ENCODE measurements at regions not wholly inside any gene's neighbourhood (a gene's known extent, or its start where the extent isn't known, plus 50 kb on each side); places are given as distances from the start of the nearest gene placed in this dataset.

DNA sequence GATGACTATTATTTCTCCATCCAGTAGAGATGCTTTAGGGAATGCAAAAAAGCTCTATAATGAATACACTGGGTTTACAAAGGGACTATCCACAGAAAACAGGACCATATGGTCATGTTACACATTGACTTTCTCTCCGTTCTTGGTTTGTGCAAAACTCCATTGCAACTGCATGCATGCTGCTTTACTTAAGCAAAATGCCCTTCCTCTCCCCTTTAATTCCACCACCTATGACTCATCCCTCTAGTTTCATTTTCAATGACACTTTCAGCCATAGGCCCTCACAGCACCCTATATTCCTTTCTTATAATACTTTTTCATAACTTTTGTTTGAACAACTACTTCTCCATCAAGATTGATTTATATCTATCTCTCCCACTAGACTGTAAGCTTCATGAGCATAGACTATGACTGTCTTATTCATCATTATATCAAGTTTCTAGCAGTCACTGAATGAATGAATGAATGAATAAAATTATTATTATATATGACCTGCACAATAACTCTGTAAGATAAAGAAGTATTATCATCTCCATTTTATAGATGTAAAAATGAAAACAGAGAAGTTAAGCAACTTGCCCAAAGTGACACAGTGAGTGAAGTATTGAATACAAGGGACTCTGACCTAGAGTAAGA is 248.9 kb downstream of the PLPP3 start:
- no peaks in the 10 kb centered on the region for H3K9me3 ChIP-seq
- H3K4me1 ChIP-seq = peaks cover 0 to 13% (median 0%) of the 10 kb centered on the region in 6 donors
- WGBS, 5 donors = 34 to 69% (median 54%) methylated on average over 1 of the region's 1 CpG
- no peak for DNase-seq
- H3K27ac ChIP-seq = no peak overlapping the region
- TF ChIP-seq POLR2AphosphoS5 (IDR thresholded peaks at IDR 0.05) = no peak
- TF ChIP-seq, protein P1, sequence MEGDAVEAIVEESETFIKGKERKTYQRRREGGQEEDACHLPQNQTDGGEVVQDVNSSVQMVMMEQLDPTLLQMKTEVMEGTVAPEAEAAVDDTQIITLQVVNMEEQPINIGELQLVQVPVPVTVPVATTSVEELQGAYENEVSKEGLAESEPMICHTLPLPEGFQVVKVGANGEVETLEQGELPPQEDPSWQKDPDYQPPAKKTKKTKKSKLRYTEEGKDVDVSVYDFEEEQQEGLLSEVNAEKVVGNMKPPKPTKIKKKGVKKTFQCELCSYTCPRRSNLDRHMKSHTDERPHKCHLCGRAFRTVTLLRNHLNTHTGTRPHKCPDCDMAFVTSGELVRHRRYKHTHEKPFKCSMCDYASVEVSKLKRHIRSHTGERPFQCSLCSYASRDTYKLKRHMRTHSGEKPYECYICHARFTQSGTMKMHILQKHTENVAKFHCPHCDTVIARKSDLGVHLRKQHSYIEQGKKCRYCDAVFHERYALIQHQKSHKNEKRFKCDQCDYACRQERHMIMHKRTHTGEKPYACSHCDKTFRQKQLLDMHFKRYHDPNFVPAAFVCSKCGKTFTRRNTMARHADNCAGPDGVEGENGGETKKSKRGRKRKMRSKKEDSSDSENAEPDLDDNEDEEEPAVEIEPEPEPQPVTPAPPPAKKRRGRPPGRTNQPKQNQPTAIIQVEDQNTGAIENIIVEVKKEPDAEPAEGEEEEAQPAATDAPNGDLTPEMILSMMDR (IDR thresholded peaks at IDR 0.05 in 8 of 11, conservative IDR thresholded peaks at IDR 0.05 in 3 of 11) = no peak
- no peak for TF ChIP-seq POLR2A (IDR thresholded peaks at IDR 0.05)
- no peaks in the 10 kb centered on the region for H3K36me3 ChIP-seq
- no peaks in the 10 kb centered on the region for H3K27me3 ChIP-seq (replicated peaks in 1 of 7)
- intact Hi-C loops (cut with DNase I; ENCODE audit: low total_unique reads) = no loop called here
- no peak overlapping the region for H3K4me3 ChIP-seq

DNA sequence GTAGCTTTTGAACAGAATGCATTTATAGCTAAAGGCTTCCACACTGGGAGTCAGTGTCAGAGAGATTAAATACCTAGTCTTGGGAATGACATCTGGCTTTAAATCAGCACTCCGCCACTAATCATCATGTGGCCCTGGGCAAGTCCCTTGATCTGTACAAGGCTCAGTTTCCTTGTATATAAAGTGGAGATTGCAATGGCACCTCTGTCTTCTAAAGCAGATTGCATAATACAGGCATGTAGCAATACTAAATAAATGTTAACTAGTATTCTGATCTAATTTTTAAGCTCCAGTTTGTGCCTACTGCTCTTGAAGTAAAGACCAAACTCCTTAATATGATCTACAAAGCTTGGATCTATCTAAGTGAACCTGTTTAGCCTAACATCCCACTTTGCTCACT is 249.4 kb downstream of the PLPP3 start:
- TF ChIP-seq POLR2A (IDR thresholded peaks at IDR 0.05) = no peak
- TF ChIP-seq, protein P1 (IDR thresholded peaks at IDR 0.05 in 8 of 11, conservative IDR thresholded peaks at IDR 0.05 in 3 of 11) = no peak
- no peak for TF ChIP-seq POLR2AphosphoS5 (IDR thresholded peaks at IDR 0.05)
- Histone ChIP-seq H3K27ac (no peak overlapping the region), H3K27me3 (replicated peaks in 1 of 7) (no peaks in the 10 kb centered on the region), H3K9me3 (no peaks in the 10 kb centered on the region), H3K4me1 (peaks cover 0 to 13% (median 0%) of the 10 kb centered on the region in 6 donors), H3K4me3 (no peak overlapping the region), H3K36me3 (no peaks in the 10 kb centered on the region)
- 88 to 93% (median 91%) methylated on average over 1 of the region's 1 CpG for WGBS, 5 donors
- no peak for DNase-seq
- intact Hi-C loops (cut with DNase I; ENCODE audit: low total_unique reads) = no loop called here

DNA sequence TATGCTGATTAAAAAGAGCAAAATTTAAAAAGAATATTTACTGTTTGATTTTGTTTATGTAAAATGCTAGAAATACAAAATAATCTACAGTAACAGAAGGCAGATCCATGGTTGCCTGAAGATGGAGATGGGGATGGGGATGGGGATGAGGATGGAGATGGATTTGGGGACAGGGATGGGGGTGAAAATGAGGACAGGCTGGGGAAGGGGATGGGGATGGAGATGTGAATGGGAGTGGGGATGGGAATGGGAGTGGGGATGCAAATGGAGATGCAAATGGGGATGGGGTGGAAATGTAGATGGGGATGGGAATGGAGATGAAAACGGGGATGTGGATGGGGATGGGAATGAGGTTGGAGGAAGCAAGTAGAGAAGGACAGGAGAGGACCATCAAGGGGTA is 252.2 kb downstream of the PLPP3 start:
- TF ChIP-seq POLR2A (IDR thresholded peaks at IDR 0.05) = no peak
- TF ChIP-seq, protein P1 (IDR thresholded peaks at IDR 0.05 in 8 of 11, conservative IDR thresholded peaks at IDR 0.05 in 3 of 11) = no peak
- no peak for TF ChIP-seq POLR2AphosphoS5 (IDR thresholded peaks at IDR 0.05)
- H3K4me3 ChIP-seq = no peak overlapping the region
- H3K27me3 ChIP-seq (replicated peaks in 1 of 7) = no peaks in the 10 kb centered on the region
- WGBS, 5 donors = 68 to 94% (median 80%) methylated on average over 1 of the region's 1 CpG
- H3K4me1 ChIP-seq = peaks cover 0 to 13% (median 0%) of the 10 kb centered on the region in 6 donors
- intact Hi-C loops (cut with DNase I; ENCODE audit: low total_unique reads) = no loop called here
- no peak for DNase-seq
- no peaks in the 10 kb centered on the region for H3K36me3 ChIP-seq
- no peak overlapping the region for H3K27ac ChIP-seq
- no peaks in the 10 kb centered on the region for H3K9me3 ChIP-seq

DNA sequence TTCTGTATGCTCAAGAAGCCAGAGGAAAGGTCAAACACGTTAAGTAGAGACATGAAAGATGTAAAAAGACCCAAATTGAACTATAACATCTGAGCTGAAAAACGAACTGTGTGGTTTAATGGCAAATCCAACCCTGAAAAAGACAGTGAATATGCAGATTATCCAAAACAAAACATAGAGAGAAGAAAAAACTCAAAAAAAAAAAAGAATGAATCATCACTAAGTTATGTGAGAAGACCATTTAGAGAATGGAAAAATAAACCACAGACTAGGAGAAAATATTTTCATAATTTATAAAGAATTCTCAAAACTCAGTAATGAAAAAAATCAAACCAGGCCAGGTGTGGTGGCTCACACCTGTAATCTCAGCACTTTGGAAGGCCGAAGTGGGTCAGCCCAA is 253.3 kb downstream of the PLPP3 start:
- no peak for TF ChIP-seq POLR2A (IDR thresholded peaks at IDR 0.05)
- TF ChIP-seq, protein P1 (IDR thresholded peaks at IDR 0.05 in 8 of 11, conservative IDR thresholded peaks at IDR 0.05 in 3 of 11) = no peak
- TF ChIP-seq POLR2AphosphoS5 (IDR thresholded peaks at IDR 0.05) = no peak
- Histone ChIP-seq H3K4me1 (peaks cover 0 to 13% (median 0%) of the 10 kb centered on the region in 6 donors), H3K27ac (no peak overlapping the region), H3K4me3 (no peak overlapping the region), H3K36me3 (no peaks in the 10 kb centered on the region), H3K27me3 (replicated peaks in 1 of 7) (no peaks in the 10 kb centered on the region), H3K9me3 (no peaks in the 10 kb centered on the region)
- DNase-seq = no peak
- WGBS, 5 donors = 66 to 81% (median 76%) methylated on average over 3 of the region's 3 CpGs
- intact Hi-C loops (cut with DNase I; ENCODE audit: low total_unique reads) = no loop called here
